22Rv1 (cell line): ENCODE measurements at regions not wholly inside any gene's neighbourhood (a gene's known extent, or its start where the extent isn't known, plus 50 kb on each side); places are given as distances from the start of the nearest gene placed in this dataset.

Source experiments
- ZFX ChIP-seq: fragments of 450-650 bp; IDR thresholded peaks from 2 replicates; pipeline ENCODE4 v1.6.1; 2017; ENCODE audit warnings: antibody characterized with exemption, borderline replicate concordance
- TF ChIP-seq, protein P1 (sequence below): fragments of 450-650 bp; IDR thresholded peaks from 2 replicates; pipeline ENCODE4 v1.5.1; 2017; ENCODE audit warnings: mild to moderate bottlenecking

DNA sequence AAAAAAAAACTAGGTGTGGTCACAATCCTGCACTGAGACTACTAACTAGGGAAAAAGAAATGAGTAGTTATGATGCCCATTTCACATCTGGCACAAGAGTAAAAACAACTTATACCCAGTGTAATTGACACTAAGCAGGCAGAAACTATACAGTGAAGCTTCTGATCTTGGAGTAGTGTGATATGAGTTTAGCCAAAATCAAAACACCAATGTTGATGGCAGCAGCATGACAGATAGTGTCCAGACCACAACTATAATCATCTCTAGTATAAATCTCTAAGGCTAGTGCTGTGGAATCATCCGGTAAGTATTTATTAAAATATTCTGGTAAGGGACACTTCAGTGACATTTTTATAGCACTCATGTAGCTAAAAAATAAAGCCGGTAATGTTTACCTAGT is 108.5 kb upstream of the EPHA6 start:
- TF ChIP-seq, protein P1, sequence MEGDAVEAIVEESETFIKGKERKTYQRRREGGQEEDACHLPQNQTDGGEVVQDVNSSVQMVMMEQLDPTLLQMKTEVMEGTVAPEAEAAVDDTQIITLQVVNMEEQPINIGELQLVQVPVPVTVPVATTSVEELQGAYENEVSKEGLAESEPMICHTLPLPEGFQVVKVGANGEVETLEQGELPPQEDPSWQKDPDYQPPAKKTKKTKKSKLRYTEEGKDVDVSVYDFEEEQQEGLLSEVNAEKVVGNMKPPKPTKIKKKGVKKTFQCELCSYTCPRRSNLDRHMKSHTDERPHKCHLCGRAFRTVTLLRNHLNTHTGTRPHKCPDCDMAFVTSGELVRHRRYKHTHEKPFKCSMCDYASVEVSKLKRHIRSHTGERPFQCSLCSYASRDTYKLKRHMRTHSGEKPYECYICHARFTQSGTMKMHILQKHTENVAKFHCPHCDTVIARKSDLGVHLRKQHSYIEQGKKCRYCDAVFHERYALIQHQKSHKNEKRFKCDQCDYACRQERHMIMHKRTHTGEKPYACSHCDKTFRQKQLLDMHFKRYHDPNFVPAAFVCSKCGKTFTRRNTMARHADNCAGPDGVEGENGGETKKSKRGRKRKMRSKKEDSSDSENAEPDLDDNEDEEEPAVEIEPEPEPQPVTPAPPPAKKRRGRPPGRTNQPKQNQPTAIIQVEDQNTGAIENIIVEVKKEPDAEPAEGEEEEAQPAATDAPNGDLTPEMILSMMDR = no peak
- TF ChIP-seq ZFX = no peak
